Muscle of leg (tissue), 3 donors: ENCODE measurements at regions not wholly inside any gene's neighbourhood (a gene's known extent, or its start where the extent isn't known, plus 50 kb on each side); places are given as distances from the start of the nearest gene placed in this dataset.

Source experiments
- DNase-seq: peaks from one replicate; pipeline ENCODE4 v3.0.0; 2013
- H3K27ac ChIP-seq: one replicate; pipeline ENCODE4 v1.5.1; 2013; ENCODE audit warnings: mild to moderate bottlenecking, low read length, control low read depth
- H3K27me3 ChIP-seq: one replicate; pipeline ENCODE4 v1.6.1; 2013; ENCODE audit warnings: low read length; ENCODE audit not compliant: control insufficient read depth, insufficient read depth
- H3K36me3 ChIP-seq: one replicate; pipeline ENCODE4 v1.6.1; 2013; ENCODE audit warnings: low read length; ENCODE audit not compliant: control insufficient read depth, insufficient read depth
- H3K4me1 ChIP-seq: one replicate; pipeline ENCODE4 v1.6.1; 2013; ENCODE audit warnings: low read length; ENCODE audit not compliant: control insufficient read depth, insufficient read depth
- H3K4me3 ChIP-seq: one replicate; pipeline ENCODE4 v1.5.1; 2013; ENCODE audit warnings: low read length, control low read depth
- H3K9me3 ChIP-seq: replicated peaks from 2 replicates; pipeline ENCODE4 v1.6.1; 2013; ENCODE audit warnings: low read depth, low read length; ENCODE audit not compliant: control insufficient read depth
- WGBS: methylation state at CpG from one replicate; pipeline ENCODE4 v1.1.5; 2013; ENCODE audit warnings: missing lambda C conversion rate; ENCODE audit not compliant: insufficient coverage; 5-methylcytosine and 5-hydroxymethylcytosine counted together

- Histone ChIP-seq H3K36me3 (no peaks in the 10 kb centered on the region), H3K27ac (no peak overlapping the region), H3K9me3 (peaks cover 59% of the 10 kb centered on the region), H3K4me1 (no peaks in the 10 kb centered on the region), H3K27me3 (no peaks in the 10 kb centered on the region), H3K4me3 (no peak overlapping the region)
- 77% methylated on average over 11 of the region's 14 CpGs for WGBS
- DNase-seq = no peak
These were observed 171.4 kb downstream of the ZNF248 start for GRCh38 chr10:37685741-37686683.

GRCh38 chr10:37684765-37685164, 172.6 kb downstream of the ZNF248 start:
- DNase-seq = no peak
- Histone ChIP-seq H3K27ac (no peak overlapping the region), H3K36me3 (no peaks in the 10 kb centered on the region), H3K4me1 (no peaks in the 10 kb centered on the region), H3K9me3 (peaks cover 71% of the 10 kb centered on the region), H3K4me3 (no peak overlapping the region), H3K27me3 (no peaks in the 10 kb centered on the region)
- 75% methylated on average over 4 of the region's 8 CpGs for WGBS

- no peak overlapping the region for H3K4me3 ChIP-seq
- DNase-seq = no peak
- peaks cover 81% of the 10 kb centered on the region for H3K9me3 ChIP-seq
- H3K27ac ChIP-seq = no peak overlapping the region
- no peaks in the 10 kb centered on the region for H3K4me1 ChIP-seq
- H3K36me3 ChIP-seq = no peaks in the 10 kb centered on the region
- WGBS = 86% methylated on average over 2 of the region's 4 CpGs
- no peaks in the 10 kb centered on the region for H3K27me3 ChIP-seq
These were observed 174.8 kb downstream of the ZNF248 start for GRCh38 chr10:37682617-37683016.

- H3K9me3 ChIP-seq = peaks cover 71% of the 10 kb centered on the region
- no peaks in the 10 kb centered on the region for H3K36me3 ChIP-seq
- 87% methylated on average over 12 of the region's 12 CpGs for WGBS
- H3K4me1 ChIP-seq = no peaks in the 10 kb centered on the region
- H3K27ac ChIP-seq = no peak overlapping the region
- no peaks in the 10 kb centered on the region for H3K27me3 ChIP-seq
- DNase-seq = no peak
- no peak overlapping the region for H3K4me3 ChIP-seq
These were observed 175.8 kb downstream of the ZNF248 start for GRCh38 chr10:37681617-37681999.

- DNase-seq = no peak
- Histone ChIP-seq H3K36me3 (no peaks in the 10 kb centered on the region), H3K4me1 (no peaks in the 10 kb centered on the region), H3K27me3 (no peaks in the 10 kb centered on the region), H3K9me3 (peaks cover 65% of the 10 kb centered on the region), H3K27ac (no peak overlapping the region), H3K4me3 (no peak overlapping the region)
- 82% methylated on average over 47 of the region's 52 CpGs for WGBS
These were observed 176.4 kb downstream of the ZNF248 start for GRCh38 chr10:37680716-37681616.

GRCh38 chr10:37680243-37680683, 177.1 kb downstream of the ZNF248 start:
- 87% methylated on average over 28 of the region's 30 CpGs for WGBS

GRCh38 chr10:37679465-37679864, 177.9 kb downstream of the ZNF248 start:
- H3K27me3 ChIP-seq = no peaks in the 10 kb centered on the region
- peaks cover 54% of the 10 kb centered on the region for H3K9me3 ChIP-seq
- DNase-seq = no peak
- no peak overlapping the region for H3K4me3 ChIP-seq
- 93% methylated on average over 7 of the region's 8 CpGs for WGBS
- H3K4me1 ChIP-seq = no peaks in the 10 kb centered on the region
- H3K27ac ChIP-seq = no peak overlapping the region
- no peaks in the 10 kb centered on the region for H3K36me3 ChIP-seq

More at GRCh38 chr10:37680243-37680683, 177.1 kb downstream of the ZNF248 start:
- H3K9me3 ChIP-seq = peaks cover 59% of the 10 kb centered on the region
- no peak overlapping the region for H3K4me3 ChIP-seq
- no peaks in the 10 kb centered on the region for H3K36me3 ChIP-seq
- H3K27ac ChIP-seq = no peak overlapping the region
- H3K27me3 ChIP-seq = no peaks in the 10 kb centered on the region
- H3K4me1 ChIP-seq = no peaks in the 10 kb centered on the region
- no peak for DNase-seq

- H3K9me3 ChIP-seq = peaks cover 27% of the 10 kb centered on the region
- no peaks in the 10 kb centered on the region for H3K36me3 ChIP-seq
- no peaks in the 10 kb centered on the region for H3K27me3 ChIP-seq
- no peak overlapping the region for H3K4me3 ChIP-seq
- 82% methylated on average over 2 of the region's 4 CpGs for WGBS
- no peak for DNase-seq
- H3K4me1 ChIP-seq = no peaks in the 10 kb centered on the region
- no peak overlapping the region for H3K27ac ChIP-seq
These were observed 182.0 kb downstream of the ZNF248 start for GRCh38 chr10:37675449-37675848.

GRCh38 chr10:37671802-37672201, 185.6 kb downstream of the ZNF248 start:
- no peak overlapping the region for H3K27ac ChIP-seq
- WGBS = no CpG with 5 or more reads among the region's 1 CpG
- H3K9me3 ChIP-seq = peaks cover 12% of the 10 kb centered on the region
- H3K4me3 ChIP-seq = no peak overlapping the region
- no peaks in the 10 kb centered on the region for H3K36me3 ChIP-seq
- DNase-seq = no peak
- H3K4me1 ChIP-seq = no peaks in the 10 kb centered on the region
- no peaks in the 10 kb centered on the region for H3K27me3 ChIP-seq

- Histone ChIP-seq H3K9me3 (peaks cover 21% of the 10 kb centered on the region), H3K27me3 (no peaks in the 10 kb centered on the region), H3K4me1 (no peaks in the 10 kb centered on the region), H3K27ac (no peak overlapping the region), H3K36me3 (no peaks in the 10 kb centered on the region), H3K4me3 (no peak overlapping the region)
- no peak for DNase-seq
These were observed 189.7 kb downstream of the ZNF248 start for GRCh38 chr10:37667736-37668135.
